ENCODE measurements at regions not wholly inside any gene's neighbourhood (a gene's known extent, or its start where the extent isn't known, plus 50 kb on each side); places are given as distances from the start of the nearest gene placed in this dataset.

- TF ChIP-seq GATA3 (IDR thresholded peaks at IDR 0.05; ENCODE audit: low read depth, low read length): no peak
- no peak for TF ChIP-seq GATA2 (IDR thresholded peaks at IDR 0.05; ENCODE audit: low read depth, low read length)
These were observed 444.8 kb upstream of the SOX5 start for GRCh38 chr12:24394246-24394645.

Data from SH-SY5Y (cell line).